Activated naive CD8-positive, alpha-beta T cell (primary cell): ENCODE measurements at regions not wholly inside any gene's neighbourhood (a gene's known extent, or its start where the extent isn't known, plus 50 kb on each side); places are given as distances from the start of the nearest gene placed in this dataset.

Source experiments
- H3K27ac Mint-ChIP-seq: one replicate; pipeline ENCODE4 v1.8.0; 2021; ENCODE audit warnings: mixed read lengths
- H3K27me3 Mint-ChIP-seq: one replicate; pipeline ENCODE4 v1.8.0; 2021; ENCODE audit warnings: mixed read lengths
- H3K36me3 Mint-ChIP-seq: one replicate; pipeline ENCODE4 v1.8.0; 2021; ENCODE audit warnings: mixed read lengths
- H3K4me1 Mint-ChIP-seq: one replicate; pipeline ENCODE4 v1.8.0; 2021; ENCODE audit warnings: low read depth, mixed read lengths
- H3K4me3 Mint-ChIP-seq: one replicate; pipeline ENCODE4 v1.8.0; 2021; ENCODE audit warnings: mild to moderate bottlenecking, mixed read lengths
- H3K9me3 Mint-ChIP-seq: one replicate; pipeline ENCODE4 v1.8.0; 2021; ENCODE audit warnings: low read depth, mixed read lengths

GRCh38 chr5:109246841-109247592 lies 162.8 kb downstream of the PJA2 start:
- no peak overlapping the region for H3K4me3 Mint-ChIP-seq
- H3K9me3 Mint-ChIP-seq = peaks cover 9% of the 10 kb centered on the region
- H3K4me1 Mint-ChIP-seq = peaks cover 4% of the 10 kb centered on the region
- H3K27ac Mint-ChIP-seq = no peak overlapping the region
- H3K36me3 Mint-ChIP-seq = peaks cover 7% of the 10 kb centered on the region
- no peaks in the 10 kb centered on the region for H3K27me3 Mint-ChIP-seq
